ENCODE measurements at regions not wholly inside any gene's neighbourhood (a gene's known extent, or its start where the extent isn't known, plus 50 kb on each side); places are given as distances from the start of the nearest gene placed in this dataset.

DNA sequence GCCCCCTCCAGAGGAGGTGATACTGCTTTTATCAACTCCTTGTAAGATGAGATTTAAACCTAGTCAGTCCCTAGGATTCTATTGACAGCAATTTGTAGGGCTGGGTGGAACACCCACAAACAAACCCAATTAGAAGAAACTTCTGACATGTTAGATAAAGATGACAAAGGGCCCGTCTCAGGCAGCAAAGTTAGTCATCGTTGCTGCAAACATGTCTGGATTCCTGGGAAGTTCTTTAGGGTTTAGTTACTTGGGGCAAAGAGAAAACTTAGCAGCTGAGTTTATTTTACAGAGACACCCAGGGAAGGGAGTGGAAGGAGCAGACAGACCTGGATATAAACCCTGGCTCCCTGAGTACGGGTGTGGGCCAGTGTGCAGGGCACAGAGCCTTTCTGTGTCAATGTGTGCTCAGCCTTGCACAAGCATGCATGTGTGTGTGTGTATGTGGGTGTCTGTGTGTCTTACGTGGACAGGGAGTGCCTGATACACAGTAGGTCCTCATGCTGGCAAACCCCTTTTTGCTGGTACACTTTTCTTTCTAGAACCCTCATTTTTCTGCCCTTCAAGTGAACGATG is 130.0 kb upstream of the STX18 start:
- POLR2A ChIA-PET, result no interaction called here
- no peaks in the 10 kb centered on the region for H3K9me2 ChIP-seq
- WGBS (ENCODE audit: low lambda C conversion rate), result 65% methylated on average over 5 of the region's 5 CpGs
- H3K9ac ChIP-seq, result no peak overlapping the region
- no peak for TF ChIP-seq IRF3 (IDR thresholded peaks at IDR 0.05; ENCODE audit: low read depth, low read length)
- TF ChIP-seq EZH2phosphoT487 (IDR thresholded peaks at IDR 0.05; ENCODE audit: borderline replicate concordance, low read depth), result no peak
- TF ChIP-seq YY1 (IDR thresholded peaks at IDR 0.05; ENCODE audit: low read depth), result no peak
- TF ChIP-seq CTCF (IDR thresholded peaks at IDR 0.05), result no peak
- no peak for TF ChIP-seq SIN3A (IDR thresholded peaks at IDR 0.05; ENCODE audit: borderline replicate concordance, low read depth, low read length)
- H3K9me3 ChIP-seq, result no peaks in the 10 kb centered on the region
- no peak overlapping the region for H3K4me3 ChIP-seq (ENCODE audit: low read depth in 2 of 2, low read length in 1 of 2)
- no peaks in the 10 kb centered on the region for H4K20me1 ChIP-seq (ENCODE audit: insufficient read depth)
- no peak overlapping the region for H3K27ac ChIP-seq (ENCODE audit: low read depth in 2 of 2, low read length in 1 of 2)
- no peak for DNase-seq
- H3K4me1 ChIP-seq (ENCODE audit: control insufficient read depth in 1 of 2, insufficient read depth in 2 of 2, low read depth in 1 of 2, low read length in 1 of 2), result peaks cover 3 to 6% of the 10 kb centered on the region in 2 experiments; a peak in 2 of 4 replicates
- CTCF ChIA-PET, result interaction anchor here (0.9 kb wide), 1 partner anchor 10 kb away, joined by 3 read pairs; no protein-coding TSS in a partner anchor
- no peaks in the 10 kb centered on the region for H3K79me2 ChIP-seq (ENCODE audit: insufficient read depth)
- no peaks in the 10 kb centered on the region for H3K36me3 ChIP-seq (replicated peaks in 1 of 2; ENCODE audit: control insufficient read depth in 1 of 2, insufficient read depth in 2 of 2, low read length in 1 of 2)
- H3K4me2 ChIP-seq, result no peak overlapping the region
- H2AFZ ChIP-seq (ENCODE audit: low read depth), result no peak overlapping the region
- no peaks in the 10 kb centered on the region for H3K27me3 ChIP-seq (ENCODE audit: insufficient read depth)
- no peaks in the 10 kb centered on the region for H3F3A ChIP-seq (replicated peaks; ENCODE audit: insufficient read depth)

DNA sequence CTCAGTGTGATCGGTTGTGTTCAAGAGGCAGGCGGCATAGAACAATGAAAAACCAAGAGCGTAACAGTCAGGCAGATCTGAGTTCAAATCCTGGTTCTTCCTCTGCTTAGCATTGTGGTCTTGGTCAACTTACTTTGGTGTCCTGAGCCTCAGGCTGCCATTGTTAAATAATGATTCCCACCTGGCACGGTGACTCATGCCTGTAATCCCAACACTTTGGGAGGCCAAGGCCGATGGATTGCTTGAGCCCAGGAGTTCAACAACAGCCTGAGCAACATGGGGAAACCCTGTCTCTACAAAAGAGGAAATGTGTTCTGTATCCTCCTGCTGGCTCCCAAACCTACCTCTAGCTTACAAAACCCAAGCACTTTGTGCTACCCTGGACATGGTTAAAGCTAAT is 129.0 kb upstream of the STX18 start:
- 71% methylated on average over 4 of the region's 5 CpGs for WGBS (ENCODE audit: low lambda C conversion rate)
- Histone ChIP-seq H3K4me1 (ENCODE audit: control insufficient read depth in 1 of 2, insufficient read depth in 2 of 2, low read depth in 1 of 2, low read length in 1 of 2) (peaks cover 10 to 15% of the 10 kb centered on the region in 2 experiments; a peak in 2 of 4 replicates), H3K27me3 (ENCODE audit: insufficient read depth) (no peaks in the 10 kb centered on the region), H3K79me2 (ENCODE audit: insufficient read depth) (no peaks in the 10 kb centered on the region), H2AFZ (ENCODE audit: low read depth) (no peak overlapping the region), H3K9me2 (no peaks in the 10 kb centered on the region), H3F3A (replicated peaks; ENCODE audit: insufficient read depth) (no peaks in the 10 kb centered on the region), H3K4me2 (no peak overlapping the region), H3K36me3 (replicated peaks in 1 of 2; ENCODE audit: control insufficient read depth in 1 of 2, insufficient read depth in 2 of 2, low read length in 1 of 2) (no peaks in the 10 kb centered on the region), H3K27ac (ENCODE audit: low read depth in 2 of 2, low read length in 1 of 2) (no peak overlapping the region), H3K9ac (no peak overlapping the region), H3K9me3 (no peaks in the 10 kb centered on the region), H3K4me3 (ENCODE audit: low read depth in 2 of 2, low read length in 1 of 2) (no peak overlapping the region), H4K20me1 (ENCODE audit: insufficient read depth) (no peaks in the 10 kb centered on the region)
- ChIA-PET CTCF (no interaction called here), POLR2A (no interaction called here)
- no peak for DNase-seq
- TF ChIP-seq, protein P1, sequence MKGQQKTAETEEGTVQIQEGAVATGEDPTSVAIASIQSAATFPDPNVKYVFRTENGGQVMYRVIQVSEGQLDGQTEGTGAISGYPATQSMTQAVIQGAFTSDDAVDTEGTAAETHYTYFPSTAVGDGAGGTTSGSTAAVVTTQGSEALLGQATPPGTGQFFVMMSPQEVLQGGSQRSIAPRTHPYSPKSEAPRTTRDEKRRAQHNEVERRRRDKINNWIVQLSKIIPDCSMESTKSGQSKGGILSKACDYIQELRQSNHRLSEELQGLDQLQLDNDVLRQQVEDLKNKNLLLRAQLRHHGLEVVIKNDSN (IDR thresholded peaks at IDR 0.05; ENCODE audit: borderline replicate concordance, low read depth), result no peak
- no peak for TF ChIP-seq RFX5 (IDR thresholded peaks at IDR 0.05; ENCODE audit: low read length)
- TF ChIP-seq, protein P2, sequence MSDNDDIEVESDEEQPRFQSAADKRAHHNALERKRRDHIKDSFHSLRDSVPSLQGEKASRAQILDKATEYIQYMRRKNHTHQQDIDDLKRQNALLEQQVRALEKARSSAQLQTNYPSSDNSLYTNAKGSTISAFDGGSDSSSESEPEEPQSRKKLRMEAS (IDR thresholded peaks at IDR 0.05; ENCODE audit: low read depth), result no peak
- TF ChIP-seq GABPA (IDR thresholded peaks at IDR 0.05; ENCODE audit: low read depth), result no peak
- no peak for TF ChIP-seq IRF3 (IDR thresholded peaks at IDR 0.05; ENCODE audit: low read depth, low read length)
- no peak for TF ChIP-seq GATA2 (CRISPR knock-in tag; IDR thresholded peaks at IDR 0.05)
- TF ChIP-seq CTCF (IDR thresholded peaks at IDR 0.05), result no peak
- TF ChIP-seq FOSL2 (IDR thresholded peaks at IDR 0.05; ENCODE audit: borderline replicate concordance, low read depth), result no peak
- no peak for TF ChIP-seq RCOR1 (IDR thresholded peaks at IDR 0.05; ENCODE audit: low read length)
- TF ChIP-seq MEF2A (IDR thresholded peaks at IDR 0.05; ENCODE audit: borderline replicate concordance, low read depth), result no peak
- TF ChIP-seq RAD21 (IDR thresholded peaks at IDR 0.05; ENCODE audit: low read length), result no peak
- no peak for TF ChIP-seq FOXJ3 (CRISPR knock-in tag; IDR thresholded peaks at IDR 0.05)
- TF ChIP-seq CHD2 (IDR thresholded peaks at IDR 0.05; ENCODE audit: low read length, partially characterized antibody), result no peak
- no peak for TF ChIP-seq NFIC (IDR thresholded peaks at IDR 0.05; ENCODE audit: borderline replicate concordance)
- no peak for TF ChIP-seq POLR2AphosphoS5 (IDR thresholded peaks at IDR 0.05; ENCODE audit: low read depth, low read length)
- TF ChIP-seq USF2 (IDR thresholded peaks at IDR 0.05; ENCODE audit: borderline replicate concordance, low read depth, low read length), result no peak

All from SK-N-SH (cell line).